ENCODE measurements at regions not wholly inside any gene's neighbourhood (a gene's known extent, or its start where the extent isn't known, plus 50 kb on each side); places are given as distances from the start of the nearest gene placed in this dataset.

DNA sequence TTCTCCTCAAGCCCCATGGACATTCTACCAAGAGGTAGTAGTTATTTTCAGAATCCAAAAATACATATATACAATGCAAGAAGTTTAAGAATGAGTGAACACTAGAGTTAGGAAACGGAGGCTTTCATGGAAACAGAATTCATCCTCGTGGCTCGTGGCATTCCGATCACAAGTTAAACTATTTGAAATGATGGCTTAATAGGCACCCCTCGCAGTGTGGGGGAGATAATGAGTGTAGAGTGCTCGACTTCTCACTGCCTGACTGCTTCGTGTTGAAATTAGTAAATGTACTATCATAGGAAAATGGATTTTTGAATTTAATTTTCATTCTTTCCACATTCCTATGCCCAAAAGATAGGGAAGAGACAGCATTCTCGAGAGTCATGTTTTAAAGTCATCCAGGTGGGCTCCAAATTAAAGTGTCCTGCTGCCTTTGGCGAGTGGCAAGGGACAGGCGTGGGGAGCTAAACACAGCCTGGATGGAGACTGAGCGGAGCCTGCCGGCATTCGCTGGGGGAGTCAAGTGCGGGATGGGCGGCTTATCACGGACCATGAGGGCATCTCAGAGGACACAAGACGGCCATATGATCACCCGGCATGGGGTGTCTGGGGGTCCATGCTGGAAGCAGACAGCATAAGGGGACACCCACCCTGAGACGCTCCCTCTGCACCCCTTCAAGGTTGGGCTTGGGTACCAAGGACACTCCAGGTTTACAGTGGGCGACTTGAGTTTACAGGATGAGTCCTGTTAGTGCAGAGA is 165.2 kb downstream of the TEX29 start:
- ATAC-seq (no peak), DNase-seq (peak in 1 of 3 donors; percentile 31)
- Histone ChIP-seq H3K4me1 (no peaks in the 10 kb centered on the region), H3K27ac (no peak overlapping the region), H3K36me3 (no peaks in the 10 kb centered on the region), H3K9me3 (peaks cover 0 to 6% (median 0%) of the 10 kb centered on the region in 4 donors), H3K27me3 (no peaks in the 10 kb centered on the region), H3K4me3 (no peak overlapping the region)
- 65% methylated on average over 18 of the region's 20 CpGs for WGBS (ENCODE audit: insufficient coverage, low coverage, low lambda C conversion rate, missing lambda C conversion rate)
- no peak for TF ChIP-seq POLR2A (IDR thresholded peaks at IDR 0.05)
- TF ChIP-seq, protein P1, sequence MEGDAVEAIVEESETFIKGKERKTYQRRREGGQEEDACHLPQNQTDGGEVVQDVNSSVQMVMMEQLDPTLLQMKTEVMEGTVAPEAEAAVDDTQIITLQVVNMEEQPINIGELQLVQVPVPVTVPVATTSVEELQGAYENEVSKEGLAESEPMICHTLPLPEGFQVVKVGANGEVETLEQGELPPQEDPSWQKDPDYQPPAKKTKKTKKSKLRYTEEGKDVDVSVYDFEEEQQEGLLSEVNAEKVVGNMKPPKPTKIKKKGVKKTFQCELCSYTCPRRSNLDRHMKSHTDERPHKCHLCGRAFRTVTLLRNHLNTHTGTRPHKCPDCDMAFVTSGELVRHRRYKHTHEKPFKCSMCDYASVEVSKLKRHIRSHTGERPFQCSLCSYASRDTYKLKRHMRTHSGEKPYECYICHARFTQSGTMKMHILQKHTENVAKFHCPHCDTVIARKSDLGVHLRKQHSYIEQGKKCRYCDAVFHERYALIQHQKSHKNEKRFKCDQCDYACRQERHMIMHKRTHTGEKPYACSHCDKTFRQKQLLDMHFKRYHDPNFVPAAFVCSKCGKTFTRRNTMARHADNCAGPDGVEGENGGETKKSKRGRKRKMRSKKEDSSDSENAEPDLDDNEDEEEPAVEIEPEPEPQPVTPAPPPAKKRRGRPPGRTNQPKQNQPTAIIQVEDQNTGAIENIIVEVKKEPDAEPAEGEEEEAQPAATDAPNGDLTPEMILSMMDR (IDR thresholded peaks at IDR 0.05): no peak
- intact Hi-C loops (cut with DNase I): loop anchor here in 1 of 2 donors (10.0 kb wide), 1 partner anchor 831 kb away; no protein-coding TSS in a partner anchor

DNA sequence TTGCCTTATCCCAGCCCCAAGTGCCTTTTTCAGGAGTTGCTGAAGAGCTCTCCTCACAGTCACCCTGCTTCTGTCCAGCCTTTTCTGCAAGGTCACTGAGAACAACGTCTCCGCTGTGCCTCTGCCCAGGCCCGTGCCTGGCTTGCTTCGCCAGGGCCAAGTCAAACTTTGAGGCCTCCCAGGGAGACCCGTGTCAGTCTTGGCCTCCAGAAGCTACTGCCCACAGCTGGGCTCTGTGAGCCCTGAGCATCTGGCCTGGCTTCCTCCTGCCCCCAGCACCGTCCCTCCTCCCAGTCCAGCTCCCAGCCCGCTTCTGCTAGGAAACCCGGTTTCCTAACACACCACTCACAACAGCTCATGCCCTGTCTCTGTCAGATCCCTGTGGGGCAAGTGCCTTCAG is 165.9 kb downstream of the TEX29 start:
- no peak for TF ChIP-seq POLR2A (IDR thresholded peaks at IDR 0.05)
- TF ChIP-seq, protein P1 (IDR thresholded peaks at IDR 0.05): no peak
- intact Hi-C loops (cut with DNase I): loop anchor here in 1 of 2 donors (10.0 kb wide), 1 partner anchor 832 kb away; no protein-coding TSS in a partner anchor
- peak in 1 of 3 donors; percentile 22 for DNase-seq

DNA sequence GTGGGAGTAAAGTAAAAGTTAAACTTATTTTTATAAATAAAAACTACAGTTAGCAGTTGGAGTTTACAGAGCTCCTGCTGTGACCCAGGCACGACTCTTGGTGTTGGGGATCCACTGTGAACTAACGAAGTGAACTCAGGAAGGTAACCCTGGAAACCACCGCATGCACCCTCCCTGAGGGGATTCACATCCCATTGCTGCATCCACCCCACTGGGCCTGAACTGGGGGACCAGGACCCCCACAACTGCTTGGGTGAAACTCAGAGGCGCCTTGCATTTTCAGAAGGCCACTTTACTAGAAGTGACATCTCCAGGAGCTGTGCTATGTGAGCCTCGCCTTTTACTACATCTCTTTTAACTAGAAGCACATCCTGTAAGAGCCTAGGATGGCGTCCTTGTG is 166.4 kb downstream of the TEX29 start:
- ATAC-seq (no peak), DNase-seq (peak in 1 of 3 donors; percentile 26)

More for the DNA sequence above, 165.9 kb downstream of the TEX29 start:
- H3K36me3 ChIP-seq: no peaks in the 10 kb centered on the region
- no peak for ATAC-seq
- WGBS (ENCODE audit: insufficient coverage, low coverage, low lambda C conversion rate, missing lambda C conversion rate): 100% methylated on average over 1 of the region's 8 CpGs
- no peaks in the 10 kb centered on the region for H3K27me3 ChIP-seq
- no peak overlapping the region for H3K27ac ChIP-seq
- peaks cover 0 to 6% (median 0%) of the 10 kb centered on the region in 4 donors for H3K9me3 ChIP-seq
- no peaks in the 10 kb centered on the region for H3K4me1 ChIP-seq
- H3K4me3 ChIP-seq: no peak overlapping the region

DNA sequence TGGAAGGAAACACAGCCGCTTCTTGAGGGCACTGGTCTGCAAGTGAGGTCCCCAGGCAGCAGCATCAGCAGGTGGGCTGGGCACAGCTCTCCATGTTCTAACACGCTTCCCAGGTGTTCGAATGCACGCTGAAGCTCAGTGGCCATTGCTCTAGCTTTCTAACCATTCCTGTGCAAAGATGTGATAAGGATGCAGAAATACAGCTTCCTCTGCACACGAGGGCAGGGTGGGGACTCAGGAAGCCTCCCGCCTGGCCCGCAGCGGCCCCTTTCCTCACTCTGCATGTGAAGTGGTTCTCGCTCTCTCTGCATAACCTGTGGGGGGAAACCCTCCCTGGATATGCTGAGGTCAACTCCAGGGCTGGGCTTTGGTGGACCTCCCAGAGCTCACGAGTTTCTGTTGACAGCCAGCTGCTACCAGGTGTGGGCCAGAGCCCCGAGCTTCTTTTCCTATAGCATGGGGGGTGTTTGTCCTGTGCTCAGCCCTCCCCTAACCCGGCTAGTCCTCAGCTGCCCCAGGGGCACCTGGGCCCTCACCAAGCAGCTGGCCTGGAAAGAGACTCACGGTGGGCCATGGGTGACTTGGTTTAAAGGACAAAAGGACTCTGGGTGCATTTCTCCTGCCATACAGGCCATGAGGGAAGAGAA is 168.2 kb downstream of the TEX29 start:
- H3K27me3 ChIP-seq: no peaks in the 10 kb centered on the region
- peak in 1 of 3 donors; percentile 13 for DNase-seq
- WGBS (ENCODE audit: insufficient coverage, low coverage, low lambda C conversion rate, missing lambda C conversion rate): 70% methylated on average over 3 of the region's 13 CpGs
- H3K4me3 ChIP-seq: no peak overlapping the region
- H3K36me3 ChIP-seq: no peaks in the 10 kb centered on the region
- no peaks in the 10 kb centered on the region for H3K4me1 ChIP-seq
- no peak for ATAC-seq
- TF ChIP-seq, protein P1 (IDR thresholded peaks at IDR 0.05): no peak
- no peak for TF ChIP-seq POLR2A (IDR thresholded peaks at IDR 0.05)
- no peak overlapping the region for H3K27ac ChIP-seq
- intact Hi-C loops (cut with DNase I): loop anchor here in 1 of 2 donors (10.0 kb wide), 1 partner anchor 834 kb away; no protein-coding TSS in a partner anchor
- H3K9me3 ChIP-seq: peaks cover 0 to 6% (median 0%) of the 10 kb centered on the region in 4 donors

More for the DNA sequence above, 166.4 kb downstream of the TEX29 start:
- no peak for TF ChIP-seq POLR2A (IDR thresholded peaks at IDR 0.05)
- Histone ChIP-seq H3K36me3 (no peaks in the 10 kb centered on the region), H3K4me1 (no peaks in the 10 kb centered on the region), H3K4me3 (no peak overlapping the region), H3K27ac (no peak overlapping the region), H3K9me3 (peaks cover 0 to 6% (median 0%) of the 10 kb centered on the region in 4 donors), H3K27me3 (no peaks in the 10 kb centered on the region)
- no CpG with 5 or more reads among the region's 6 CpGs for WGBS (ENCODE audit: insufficient coverage, low coverage, low lambda C conversion rate, missing lambda C conversion rate)
- intact Hi-C loops (cut with DNase I): loop anchor here in 1 of 2 donors (10.0 kb wide), 1 partner anchor 832 kb away; no protein-coding TSS in a partner anchor
